ENCODE measurements at regions not wholly inside any gene's neighbourhood (a gene's known extent, or its start where the extent isn't known, plus 50 kb on each side); places are given as distances from the start of the nearest gene placed in this dataset.

- H3K9me3 ChIP-seq (ENCODE audit: control extremely low read depth in 1 of 5, control insufficient read depth in 4 of 5, insufficient read depth in 2 of 5, low read depth in 1 of 5, low read length in 4 of 5): peaks cover 0 to 8% (median 2%) of the 10 kb centered on the region in 5 experiments
- POLR2A ChIA-PET: no interaction called here
- no peak overlapping the region for H3K4me3 ChIP-seq (ENCODE audit: control insufficient read depth in 1 of 7, extremely low read depth in 1 of 7, insufficient read depth in 4 of 7, low read depth in 2 of 7, low read length in 6 of 7)
- CTCF ChIA-PET: no interaction called here
- no CpG with 5 or more reads among the region's 1 CpG for WGBS (ENCODE audit: insufficient coverage)
- DNase-seq: no peak
- no peaks in the 10 kb centered on the region for H3K4me1 ChIP-seq (ENCODE audit: control extremely low read depth in 1 of 4, control insufficient read depth in 4 of 4, insufficient read depth in 4 of 4, low read length in 3 of 4)
- H3K27me3 ChIP-seq (replicated peaks in 2 of 5; ENCODE audit: control insufficient read depth in 4 of 5, insufficient read depth in 5 of 5, low read length in 4 of 5): no peaks in the 10 kb centered on the region
- H3K36me3 ChIP-seq (ENCODE audit: control insufficient read depth in 4 of 4, insufficient read depth in 4 of 4, low read length in 3 of 4): no peaks in the 10 kb centered on the region
- no peak overlapping the region for H3K27ac ChIP-seq (ENCODE audit: insufficient read depth in 1 of 2, low read depth in 1 of 2, low read length in 2 of 2, poor library complexity in 1 of 2, severe bottlenecking in 2 of 2)
Observed at GRCh38 chr7:115249080-115249479, 327.2 kb downstream of the MDFIC start.

- POLR2A ChIA-PET: no interaction called here
- H3K9me3 ChIP-seq (ENCODE audit: control extremely low read depth in 1 of 5, control insufficient read depth in 4 of 5, insufficient read depth in 2 of 5, low read depth in 1 of 5, low read length in 4 of 5): peaks cover 0 to 11% (median 2%) of the 10 kb centered on the region in 5 experiments
- CTCF ChIA-PET: no interaction called here
- no peak overlapping the region for H3K27ac ChIP-seq (ENCODE audit: insufficient read depth in 1 of 2, low read depth in 1 of 2, low read length in 2 of 2, poor library complexity in 1 of 2, severe bottlenecking in 2 of 2)
- no peaks in the 10 kb centered on the region for H3K27me3 ChIP-seq (replicated peaks in 2 of 5; ENCODE audit: control insufficient read depth in 4 of 5, insufficient read depth in 5 of 5, low read length in 4 of 5)
- no peak for DNase-seq
- no CpG with 5 or more reads among the region's 1 CpG for WGBS (ENCODE audit: insufficient coverage)
- no peak overlapping the region for H3K4me3 ChIP-seq (ENCODE audit: control insufficient read depth in 1 of 7, extremely low read depth in 1 of 7, insufficient read depth in 4 of 7, low read depth in 2 of 7, low read length in 6 of 7)
- no peaks in the 10 kb centered on the region for H3K4me1 ChIP-seq (ENCODE audit: control extremely low read depth in 1 of 4, control insufficient read depth in 4 of 4, insufficient read depth in 4 of 4, low read length in 3 of 4)
- H3K36me3 ChIP-seq (ENCODE audit: control insufficient read depth in 4 of 4, insufficient read depth in 4 of 4, low read length in 3 of 4): no peaks in the 10 kb centered on the region
Observed at GRCh38 chr7:115241151-115241550, 319.3 kb downstream of the MDFIC start.

- H3K27ac ChIP-seq (ENCODE audit: insufficient read depth in 1 of 2, low read depth in 1 of 2, low read length in 2 of 2, poor library complexity in 1 of 2, severe bottlenecking in 2 of 2): no peak overlapping the region
- no peaks in the 10 kb centered on the region for H3K4me1 ChIP-seq (ENCODE audit: control extremely low read depth in 1 of 4, control insufficient read depth in 4 of 4, insufficient read depth in 4 of 4, low read length in 3 of 4)
- no peak for DNase-seq
- no CpG with 5 or more reads among the region's 1 CpG for WGBS (ENCODE audit: insufficient coverage)
- peaks cover 0 to 10% (median 0%) of the 10 kb centered on the region in 5 experiments for H3K9me3 ChIP-seq (ENCODE audit: control extremely low read depth in 1 of 5, control insufficient read depth in 4 of 5, insufficient read depth in 2 of 5, low read depth in 1 of 5, low read length in 4 of 5)
- H3K27me3 ChIP-seq (replicated peaks in 2 of 5; ENCODE audit: control insufficient read depth in 4 of 5, insufficient read depth in 5 of 5, low read length in 4 of 5): no peaks in the 10 kb centered on the region
- ChIA-PET POLR2A (no interaction called here), CTCF (no interaction called here)
- no peak overlapping the region for H3K4me3 ChIP-seq (ENCODE audit: control insufficient read depth in 1 of 7, extremely low read depth in 1 of 7, insufficient read depth in 4 of 7, low read depth in 2 of 7, low read length in 6 of 7)
- H3K36me3 ChIP-seq (ENCODE audit: control insufficient read depth in 4 of 4, insufficient read depth in 4 of 4, low read length in 3 of 4): no peaks in the 10 kb centered on the region
Observed at GRCh38 chr7:115240242-115240641, 318.3 kb downstream of the MDFIC start.

DNA sequence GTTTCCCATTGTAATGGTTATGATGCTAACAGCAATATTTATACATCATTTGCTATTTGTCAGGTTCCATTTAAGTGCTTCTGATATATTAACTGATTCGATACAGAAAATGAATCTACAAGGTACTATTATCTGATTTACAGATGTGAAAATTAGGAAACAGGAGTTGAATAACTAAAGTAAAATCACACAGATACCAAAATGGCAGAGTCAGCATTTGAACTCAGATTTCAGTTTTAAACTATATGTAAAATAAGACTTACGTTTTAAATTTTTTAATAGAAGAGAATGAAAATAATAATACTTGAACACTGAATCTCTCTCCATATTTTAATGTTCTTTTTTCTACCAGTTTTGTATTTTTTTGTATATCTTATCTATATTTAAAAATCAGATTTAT lies 313.2 kb downstream of the MDFIC start:
- no CpG with 5 or more reads among the region's 2 CpGs for WGBS (ENCODE audit: insufficient coverage)
- H3K27me3 ChIP-seq (replicated peaks in 2 of 5; ENCODE audit: control insufficient read depth in 4 of 5, insufficient read depth in 5 of 5, low read length in 4 of 5): no peaks in the 10 kb centered on the region
- peaks cover 0 to 3% (median 0%) of the 10 kb centered on the region in 5 experiments for H3K9me3 ChIP-seq (ENCODE audit: control extremely low read depth in 1 of 5, control insufficient read depth in 4 of 5, insufficient read depth in 2 of 5, low read depth in 1 of 5, low read length in 4 of 5)
- no peak overlapping the region for H3K4me3 ChIP-seq (ENCODE audit: control insufficient read depth in 1 of 7, extremely low read depth in 1 of 7, insufficient read depth in 4 of 7, low read depth in 2 of 7, low read length in 6 of 7)
- no peak overlapping the region for H3K27ac ChIP-seq (ENCODE audit: insufficient read depth in 1 of 2, low read depth in 1 of 2, low read length in 2 of 2, poor library complexity in 1 of 2, severe bottlenecking in 2 of 2)
- no peaks in the 10 kb centered on the region for H3K4me1 ChIP-seq (ENCODE audit: control extremely low read depth in 1 of 4, control insufficient read depth in 4 of 4, insufficient read depth in 4 of 4, low read length in 3 of 4)
- ChIA-PET CTCF (no interaction called here), POLR2A (no interaction called here)
- no peak for DNase-seq
- no peaks in the 10 kb centered on the region for H3K36me3 ChIP-seq (ENCODE audit: control insufficient read depth in 4 of 4, insufficient read depth in 4 of 4, low read length in 3 of 4)

- DNase-seq: no peak
- Histone ChIP-seq H3K27ac (ENCODE audit: insufficient read depth in 1 of 2, low read depth in 1 of 2, low read length in 2 of 2, poor library complexity in 1 of 2, severe bottlenecking in 2 of 2) (no peak overlapping the region), H3K4me3 (ENCODE audit: control insufficient read depth in 1 of 7, extremely low read depth in 1 of 7, insufficient read depth in 4 of 7, low read depth in 2 of 7, low read length in 6 of 7) (no peak overlapping the region), H3K4me1 (ENCODE audit: control extremely low read depth in 1 of 4, control insufficient read depth in 4 of 4, insufficient read depth in 4 of 4, low read length in 3 of 4) (no peaks in the 10 kb centered on the region), H3K36me3 (ENCODE audit: control insufficient read depth in 4 of 4, insufficient read depth in 4 of 4, low read length in 3 of 4) (no peaks in the 10 kb centered on the region), H3K9me3 (ENCODE audit: control extremely low read depth in 1 of 5, control insufficient read depth in 4 of 5, insufficient read depth in 2 of 5, low read depth in 1 of 5, low read length in 4 of 5) (peaks cover 0 to 3% (median 0%) of the 10 kb centered on the region in 5 experiments), H3K27me3 (replicated peaks in 2 of 5; ENCODE audit: control insufficient read depth in 4 of 5, insufficient read depth in 5 of 5, low read length in 4 of 5) (no peaks in the 10 kb centered on the region)
- ChIA-PET POLR2A (no interaction called here), CTCF (no interaction called here)
- 100% methylated on average over 1 of the region's 3 CpGs for WGBS (ENCODE audit: insufficient coverage)
Observed at GRCh38 chr7:115233809-115234208, 311.9 kb downstream of the MDFIC start.

DNA sequence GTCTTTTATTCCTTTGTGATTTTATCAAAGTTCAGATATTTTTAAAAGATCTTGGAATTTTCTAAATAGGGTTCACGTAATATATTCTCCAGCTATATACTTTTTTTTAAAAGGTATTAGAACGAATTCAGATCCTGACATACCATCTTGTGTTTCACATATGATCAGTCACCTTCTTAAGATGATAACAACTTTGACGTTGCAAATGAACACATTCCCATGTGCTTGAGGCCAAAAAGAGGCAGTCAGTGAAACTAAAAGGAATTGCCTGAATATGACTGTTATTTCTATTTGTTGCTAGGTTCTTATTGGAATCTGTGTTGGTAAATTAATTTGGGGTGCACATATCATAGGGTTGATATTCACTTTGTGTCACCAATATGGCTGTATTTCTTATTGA lies 310.1 kb downstream of the MDFIC start:
- Histone ChIP-seq H3K9me3 (ENCODE audit: control extremely low read depth in 1 of 5, control insufficient read depth in 4 of 5, insufficient read depth in 2 of 5, low read depth in 1 of 5, low read length in 4 of 5) (peaks cover 0 to 3% (median 0%) of the 10 kb centered on the region in 5 experiments), H3K27ac (ENCODE audit: insufficient read depth in 1 of 2, low read depth in 1 of 2, low read length in 2 of 2, poor library complexity in 1 of 2, severe bottlenecking in 2 of 2) (no peak overlapping the region), H3K4me3 (ENCODE audit: control insufficient read depth in 1 of 7, extremely low read depth in 1 of 7, insufficient read depth in 4 of 7, low read depth in 2 of 7, low read length in 6 of 7) (no peak overlapping the region), H3K27me3 (replicated peaks in 2 of 5; ENCODE audit: control insufficient read depth in 4 of 5, insufficient read depth in 5 of 5, low read length in 4 of 5) (no peaks in the 10 kb centered on the region), H3K36me3 (ENCODE audit: control insufficient read depth in 4 of 4, insufficient read depth in 4 of 4, low read length in 3 of 4) (no peaks in the 10 kb centered on the region), H3K4me1 (ENCODE audit: control extremely low read depth in 1 of 4, control insufficient read depth in 4 of 4, insufficient read depth in 4 of 4, low read length in 3 of 4) (no peaks in the 10 kb centered on the region)
- ChIA-PET POLR2A (no interaction called here), CTCF (interaction anchor here (0.7 kb wide), 1 partner anchor 14 kb away, joined by 3 read pairs; no protein-coding TSS in a partner anchor)
- WGBS (ENCODE audit: insufficient coverage): no CpG with 5 or more reads among the region's 3 CpGs
- DNase-seq: no peak

DNA sequence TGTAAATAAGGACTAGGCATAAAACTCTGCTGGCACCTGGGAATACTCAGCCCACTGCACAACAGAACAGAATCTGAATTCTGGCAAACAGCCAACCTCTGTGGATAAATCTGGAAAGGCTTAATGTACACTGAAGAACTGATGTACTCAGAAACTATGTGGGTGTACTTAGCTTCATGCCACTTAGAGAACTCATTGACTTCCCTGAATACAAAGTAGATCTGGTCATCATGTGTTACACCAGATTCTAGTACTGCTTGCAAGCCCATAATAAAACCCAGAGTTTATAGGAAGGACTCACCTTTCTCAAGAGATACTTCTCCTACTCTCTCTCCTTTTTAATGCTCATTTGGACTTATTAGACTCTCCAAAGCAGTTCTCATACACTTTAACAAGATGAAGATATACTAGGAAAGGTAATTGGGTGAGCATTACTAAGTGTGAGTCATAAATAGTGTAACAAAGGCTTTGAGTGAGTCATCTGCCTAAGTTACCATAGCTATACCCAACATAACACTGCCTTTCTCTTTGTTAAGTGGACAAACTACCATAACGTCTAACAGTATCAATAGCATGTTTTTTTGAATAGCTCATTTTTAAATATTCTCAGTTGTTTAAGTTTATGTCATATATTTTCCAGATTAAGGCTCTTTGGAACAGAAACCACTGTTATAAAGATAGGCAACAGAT lies 309.1 kb downstream of the MDFIC start:
- peak; percentile 10 to 50 (median 27) for DNase-seq
- H3K4me1 ChIP-seq (ENCODE audit: control extremely low read depth in 1 of 4, control insufficient read depth in 4 of 4, insufficient read depth in 4 of 4, low read length in 3 of 4): no peaks in the 10 kb centered on the region
- H3K36me3 ChIP-seq (ENCODE audit: control insufficient read depth in 4 of 4, insufficient read depth in 4 of 4, low read length in 3 of 4): no peaks in the 10 kb centered on the region
- WGBS (ENCODE audit: insufficient coverage): no CpG with 5 or more reads among the region's 1 CpG
- POLR2A ChIA-PET: no interaction called here
- no peaks in the 10 kb centered on the region for H3K27me3 ChIP-seq (replicated peaks in 2 of 5; ENCODE audit: control insufficient read depth in 4 of 5, insufficient read depth in 5 of 5, low read length in 4 of 5)
- H3K27ac ChIP-seq (ENCODE audit: insufficient read depth in 1 of 2, low read depth in 1 of 2, low read length in 2 of 2, poor library complexity in 1 of 2, severe bottlenecking in 2 of 2): no peak overlapping the region
- H3K4me3 ChIP-seq (ENCODE audit: control insufficient read depth in 1 of 7, extremely low read depth in 1 of 7, insufficient read depth in 4 of 7, low read depth in 2 of 7, low read length in 6 of 7): no peak overlapping the region
- H3K9me3 ChIP-seq (ENCODE audit: control extremely low read depth in 1 of 5, control insufficient read depth in 4 of 5, insufficient read depth in 2 of 5, low read depth in 1 of 5, low read length in 4 of 5): peaks cover 0 to 2% (median 0%) of the 10 kb centered on the region in 5 experiments
- CTCF ChIA-PET: no interaction called here

All from common myeloid progenitor, CD34-positive (primary cell).